Esophagus squamous epithelium (tissue), 5 donors: ENCODE measurements at regions not wholly inside any gene's neighbourhood (a gene's known extent, or its start where the extent isn't known, plus 50 kb on each side); places are given as distances from the start of the nearest gene placed in this dataset.

ENCODE experiments used
- DNase-seq: peaks from one replicate; lab custom pipeline; 2025; lab: John Stamatoyannopoulos, UW
- H3K27ac ChIP-seq, 4 donors: fragments of 200-600 bp; sonication (generic); one replicate each; pipeline ENCODE4 v1.5.1; 2016 to 2019; ENCODE audit warnings: mild to moderate bottlenecking in 1 of 4
- H3K27me3 ChIP-seq, 4 donors: fragments of 200-600 bp; sonication (generic); 1 replicate in 3 of 4; 2 replicates in 1 of 4; pipeline versions ENCODE4 v1.5.1 to v1.6.0; 2017 to 2021; ENCODE audit warnings: antibody characterized with exemption in 1 of 4
- H3K36me3 ChIP-seq, 3 donors: fragments of 200-600 bp; sonication (generic); one replicate each; pipeline ENCODE4 v1.5.1; 2016 to 2019
- H3K4me1 ChIP-seq, 3 donors: fragments of 200-600 bp; sonication (generic); one replicate each; pipeline ENCODE4 v1.5.1; 2017 to 2019
- H3K4me3 ChIP-seq, 4 donors: fragments of 200-600 bp; sonication (generic); 1 replicate in 3 of 4; 2 replicates in 1 of 4; pipeline ENCODE4 v1.5.1; 2016 to 2019; ENCODE audit warnings: mild to moderate bottlenecking in 2 of 4, moderate library complexity in 1 of 4
- H3K9me3 ChIP-seq, 3 donors: fragments of 200-600 bp; sonication (generic); one replicate each; pipeline ENCODE4 v1.5.1; 2016 to 2019
- CTCF ChIP-seq, 6 experiments: fragments of 450-650 bp in 4 of 6; fragments of 200-600 bp in 2 of 6; sonication (generic) in 2 of 6; IDR thresholded peaks; one replicate each; pipeline ENCODE4 v1.5.1; 2016 to 2019; ENCODE audit warnings: antibody characterized with exemption in 6 of 6, mild to moderate bottlenecking in 4 of 6, moderate library complexity in 4 of 6
- POLR2A ChIP-seq, 4 donors: fragments of 450-650 bp; IDR thresholded peaks; one replicate each; pipeline ENCODE4 v1.6.1; 2017; ENCODE audit warnings: antibody characterized with exemption in 4 of 4, mild to moderate bottlenecking in 4 of 4, moderate library complexity in 3 of 4
- WGBS, 2 donors: methylation state at CpG; one replicate each; pipeline ENCODE4 v1.1.5; 2018; 5-methylcytosine and 5-hydroxymethylcytosine counted together
- intact Hi-C: fragments of 100-400 bp; cut with DNase I; formaldehyde crosslinking; loops from one replicate; pipeline ENCODE4 v1.15.0; 2022
- donor health status: DM: yes; HTN: yes; CAD: no.

GRCh38 chr12:105706321-105706972, 376.0 kb downstream of the C12orf75 start:
- peaks cover 0 to 6% (median 0%) of the 10 kb centered on the region in 3 donors for H3K4me1 ChIP-seq
- no peak overlapping the region for H3K27ac ChIP-seq
- no peak for DNase-seq
- no peak overlapping the region for H3K4me3 ChIP-seq
- intact Hi-C loops, result loop anchor here (10.0 kb wide), 1 partner anchor 428 kb away; the partner anchor contains the start of gene NUAK1
- H3K27me3 ChIP-seq, result no peaks in the 10 kb centered on the region
- 92 to 95% methylated on average over 8 of the region's 8 CpGs for WGBS, 2 donors
- H3K36me3 ChIP-seq, result no peaks in the 10 kb centered on the region
- H3K9me3 ChIP-seq, result no peaks in the 10 kb centered on the region
- TF ChIP-seq POLR2A (IDR thresholded peaks at IDR 0.05), result no peak
- TF ChIP-seq CTCF (IDR thresholded peaks at IDR 0.05), result no peak

GRCh38 chr12:105706973-105707334, 376.5 kb downstream of the C12orf75 start:
- 57 to 67% methylated on average over 2 to 3 of the region's 3 CpGs for WGBS, 2 donors

GRCh38 chr12:105713606-105714305, 383.3 kb downstream of the C12orf75 start:
- WGBS, 2 donors, result 88 to 94% methylated on average over 4 of the region's 4 CpGs

More at GRCh38 chr12:105706973-105707334, 376.5 kb downstream of the C12orf75 start:
- DNase-seq, result no peak
- Histone ChIP-seq H3K9me3 (no peaks in the 10 kb centered on the region), H3K4me1 (peaks cover 0 to 6% (median 0%) of the 10 kb centered on the region in 3 donors), H3K4me3 (no peak overlapping the region), H3K27me3 (no peaks in the 10 kb centered on the region), H3K36me3 (no peaks in the 10 kb centered on the region), H3K27ac (no peak overlapping the region)
- intact Hi-C loops, result loop anchor here (10.0 kb wide), 1 partner anchor 428 kb away; the partner anchor contains the start of gene NUAK1
- no peak for TF ChIP-seq CTCF (IDR thresholded peaks at IDR 0.05)
- no peak for TF ChIP-seq POLR2A (IDR thresholded peaks at IDR 0.05)

GRCh38 chr12:105716621-105717020, 386.1 kb downstream of the C12orf75 start:
- no peaks in the 10 kb centered on the region for H3K36me3 ChIP-seq
- intact Hi-C loops, result no loop called here
- DNase-seq, result no peak
- no peaks in the 10 kb centered on the region for H3K4me1 ChIP-seq
- WGBS, 2 donors, result 74 to 89% methylated on average over 5 of the region's 5 CpGs
- no peak overlapping the region for H3K27ac ChIP-seq
- H3K27me3 ChIP-seq, result no peaks in the 10 kb centered on the region
- no peaks in the 10 kb centered on the region for H3K9me3 ChIP-seq
- H3K4me3 ChIP-seq, result no peak overlapping the region
- TF ChIP-seq POLR2A (IDR thresholded peaks at IDR 0.05) (no peak), CTCF (IDR thresholded peaks at IDR 0.05) (no peak)

More at GRCh38 chr12:105713606-105714305, 383.3 kb downstream of the C12orf75 start:
- intact Hi-C loops, result no loop called here
- no peak for DNase-seq
- Histone ChIP-seq H3K36me3 (no peaks in the 10 kb centered on the region), H3K4me1 (no peaks in the 10 kb centered on the region), H3K4me3 (no peak overlapping the region), H3K27ac (no peak overlapping the region), H3K9me3 (no peaks in the 10 kb centered on the region), H3K27me3 (no peaks in the 10 kb centered on the region)
- no peak for TF ChIP-seq POLR2A (IDR thresholded peaks at IDR 0.05)

- no peaks in the 10 kb centered on the region for H3K36me3 ChIP-seq
- no peak overlapping the region for H3K4me3 ChIP-seq
- TF ChIP-seq POLR2A (IDR thresholded peaks at IDR 0.05), result no peak
- no peak for TF ChIP-seq CTCF (IDR thresholded peaks at IDR 0.05)
- H3K4me1 ChIP-seq, result peaks cover 0 to 8% (median 0%) of the 10 kb centered on the region in 3 donors
- no peak overlapping the region for H3K27ac ChIP-seq
- H3K27me3 ChIP-seq, result peaks cover 0 to 11% (median 0%) of the 10 kb centered on the region in 4 donors
- no peak for DNase-seq
- WGBS, 2 donors, result 71 to 80% methylated on average over 5 of the region's 5 CpGs
- no peaks in the 10 kb centered on the region for H3K9me3 ChIP-seq
- intact Hi-C loops, result no loop called here
Observed at GRCh38 chr12:105721051-105721825, 390.7 kb downstream of the C12orf75 start.
